ENCODE measurements at regions not wholly inside any gene's neighbourhood (a gene's known extent, or its start where the extent isn't known, plus 50 kb on each side); places are given as distances from the start of the nearest gene placed in this dataset.

GRCh38 chr2:149984311-149984710, 396.7 kb upstream of the MMADHC start:
- no peak for DNase-seq (ENCODE audit: low read depth in 2 of 3, low spot score in 2 of 3)

GRCh38 chr2:149972066-149972465, 384.5 kb upstream of the MMADHC start:
- DNase-seq (ENCODE audit: low read depth in 2 of 3, low spot score in 2 of 3) = no peak

- DNase-seq (ENCODE audit: low read depth in 2 of 3, low spot score in 2 of 3) = no peak
Measured at GRCh38 chr2:149954981-149955600, 367.5 kb upstream of the MMADHC start.

GRCh38 chr2:149953627-149954026, 366.1 kb upstream of the MMADHC start:
- no peak for DNase-seq (ENCODE audit: low read depth in 2 of 3, low spot score in 2 of 3)

- no peak for DNase-seq (ENCODE audit: low read depth in 2 of 3, low spot score in 2 of 3)
Measured at GRCh38 chr2:149931486-149931885, 343.9 kb upstream of the MMADHC start.

GRCh38 chr2:149928011-149928410, 340.4 kb upstream of the MMADHC start:
- DNase-seq (ENCODE audit: low read depth in 2 of 3, low spot score in 2 of 3) = no peak

GRCh38 chr2:149926149-149926548, 338.6 kb upstream of the MMADHC start:
- no peak for DNase-seq (ENCODE audit: low read depth in 2 of 3, low spot score in 2 of 3)

- no peak for DNase-seq (ENCODE audit: low read depth in 2 of 3, low spot score in 2 of 3)
Measured at GRCh38 chr2:149924549-149925213, 337.1 kb upstream of the MMADHC start.

GRCh38 chr2:149924028-149924427, 336.5 kb upstream of the MMADHC start:
- DNase-seq (ENCODE audit: low read depth in 2 of 3, low spot score in 2 of 3) = no peak

- DNase-seq (ENCODE audit: low read depth in 2 of 3, low spot score in 2 of 3) = no peak
Measured at GRCh38 chr2:149921911-149922616, 334.5 kb upstream of the MMADHC start.

GRCh38 chr2:149920389-149920788, 332.8 kb upstream of the MMADHC start:
- DNase-seq (ENCODE audit: low read depth in 2 of 3, low spot score in 2 of 3) = no peak

GRCh38 chr2:149915151-149915550, 327.6 kb upstream of the MMADHC start:
- DNase-seq (ENCODE audit: low read depth in 2 of 3, low spot score in 2 of 3) = no peak

GRCh38 chr2:149908726-149909683, 321.4 kb upstream of the MMADHC start:
- no peak for DNase-seq (ENCODE audit: low read depth in 2 of 3, low spot score in 2 of 3)

- DNase-seq (ENCODE audit: low read depth in 2 of 3, low spot score in 2 of 3) = no peak
Measured at GRCh38 chr2:149906886-149907285, 319.3 kb upstream of the MMADHC start.

- DNase-seq (ENCODE audit: low read depth in 2 of 3, low spot score in 2 of 3) = no peak
Measured at GRCh38 chr2:149904352-149905175, 317.0 kb upstream of the MMADHC start.

GRCh38 chr2:149903626-149904025, 316.1 kb upstream of the MMADHC start:
- no peak for DNase-seq (ENCODE audit: low read depth in 2 of 3, low spot score in 2 of 3)

- DNase-seq (ENCODE audit: low read depth in 2 of 3, low spot score in 2 of 3) = no peak
Measured at GRCh38 chr2:149902081-149902480, 314.5 kb upstream of the MMADHC start.

GRCh38 chr2:149901231-149901859, 313.8 kb upstream of the MMADHC start:
- no peak for DNase-seq (ENCODE audit: low read depth in 2 of 3, low spot score in 2 of 3)

- no peak for DNase-seq (ENCODE audit: low read depth in 2 of 3, low spot score in 2 of 3)
Measured at GRCh38 chr2:149899390-149899789, 311.8 kb upstream of the MMADHC start.

GRCh38 chr2:149894760-149895159, 307.2 kb upstream of the MMADHC start:
- peak in 1 of 3 donors; percentile 3 for DNase-seq (ENCODE audit: low read depth in 2 of 3, low spot score in 2 of 3)

All from hematopoietic multipotent progenitor cell (in vitro differentiated cells).